GM18507 (cell line): ENCODE measurements at regions not wholly inside any gene's neighbourhood (a gene's known extent, or its start where the extent isn't known, plus 50 kb on each side); places are given as distances from the start of the nearest gene placed in this dataset.
"Not testable (repeated sequence)": the region's sequence is repeated elsewhere in the genome, so short reads cannot be mapped to it uniquely, and the experiment has no call there.

ENCODE experiments used
- DNase-seq: peaks from one replicate; pipeline ENCODE4 v3.0.0; 2011; ENCODE audit warnings: low read depth; ENCODE audit not compliant: insufficient read length; ENCODE audit errors: extremely low spot score
- FAIRE-seq: peaks from 2 replicates; lab custom pipeline; 2011; peaks lifted over from hg19 to GRCh38; lab: Jason Lieb, UNC

GRCh38 chr1:188023206-188023605 lies 1194.5 kb downstream of the PLA2G4A start:
- FAIRE-seq: no peak
- no peak for DNase-seq

- no peak for DNase-seq
- no peak for FAIRE-seq
Observed at GRCh38 chr1:188027613-188028012, 1198.9 kb downstream of the PLA2G4A start.

DNA sequence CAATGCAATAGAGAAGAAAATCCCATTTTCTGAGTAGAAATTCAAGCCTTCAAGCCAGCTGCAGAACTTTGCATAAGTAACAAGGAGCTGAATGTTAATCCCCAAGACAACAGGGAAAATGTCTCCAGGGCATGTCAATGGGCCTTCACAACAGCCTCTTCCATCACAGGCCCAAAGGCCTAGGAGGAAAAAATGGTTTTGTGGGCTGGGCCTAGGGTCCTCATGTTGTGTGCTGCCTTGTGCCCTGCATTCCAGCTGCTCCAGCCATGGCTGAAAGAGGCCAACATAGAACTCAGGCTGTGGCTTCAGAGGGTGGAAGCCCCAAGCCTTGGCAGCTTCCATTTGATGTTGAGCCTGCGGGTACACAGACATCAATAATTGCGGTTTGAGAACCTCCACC lies 1208.8 kb downstream of the PLA2G4A start:
- not testable (repeated sequence) for FAIRE-seq

DNA sequence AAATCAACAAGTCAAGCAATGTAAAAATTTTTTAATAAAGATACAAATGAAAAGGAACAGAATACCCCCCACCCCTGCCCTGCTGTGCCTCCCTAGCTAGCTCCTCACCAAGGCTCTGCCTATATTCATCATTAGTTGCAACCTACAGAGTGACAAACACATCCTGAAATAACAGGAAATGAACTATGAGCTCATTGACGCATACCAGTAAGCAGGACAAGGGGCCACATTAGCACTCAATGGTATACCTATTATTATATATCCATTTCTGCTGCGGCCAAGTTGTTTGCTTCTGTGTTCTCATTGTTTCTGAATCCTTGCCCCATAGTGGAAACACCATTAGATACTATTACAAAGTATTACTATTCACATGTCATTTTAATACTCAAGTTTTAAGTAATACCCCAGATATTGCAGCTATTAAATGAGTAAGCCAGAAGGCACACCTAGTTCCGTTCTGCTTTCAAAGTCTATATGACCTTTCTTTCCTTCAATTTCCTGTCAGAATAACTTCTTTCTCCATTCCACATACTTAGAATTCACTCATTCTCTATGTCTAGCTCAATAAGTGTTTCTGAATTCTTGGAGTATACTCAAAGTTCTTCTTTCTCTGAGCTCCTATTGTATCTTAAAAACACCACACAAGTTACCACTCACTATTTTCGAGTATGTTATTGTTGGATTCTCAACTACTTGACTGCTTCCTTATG lies 1214.9 kb downstream of the PLA2G4A start:
- DNase-seq (no peak), FAIRE-seq (no peak)

More for the DNA sequence above, 1208.8 kb downstream of the PLA2G4A start:
- DNase-seq: not testable (repeated sequence)

DNA sequence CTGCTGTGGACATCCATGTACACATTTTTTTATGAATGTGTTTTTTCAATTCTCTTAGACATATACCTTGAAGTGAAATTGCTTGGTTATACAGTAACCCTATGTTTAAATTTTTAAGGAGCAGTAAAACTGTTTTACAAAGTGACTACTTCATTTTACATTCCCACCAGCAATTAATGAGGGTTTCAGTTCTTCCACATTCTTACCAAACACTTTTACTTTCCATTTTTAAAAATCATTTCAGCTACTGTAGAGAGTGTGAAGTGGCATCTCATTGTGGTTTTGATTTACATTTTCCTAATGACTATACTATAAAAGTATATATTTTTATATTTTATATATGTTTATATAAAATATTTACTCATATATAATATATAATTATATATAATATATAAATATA lies 1221.5 kb downstream of the PLA2G4A start:
- no peak for DNase-seq
- FAIRE-seq: no peak

DNA sequence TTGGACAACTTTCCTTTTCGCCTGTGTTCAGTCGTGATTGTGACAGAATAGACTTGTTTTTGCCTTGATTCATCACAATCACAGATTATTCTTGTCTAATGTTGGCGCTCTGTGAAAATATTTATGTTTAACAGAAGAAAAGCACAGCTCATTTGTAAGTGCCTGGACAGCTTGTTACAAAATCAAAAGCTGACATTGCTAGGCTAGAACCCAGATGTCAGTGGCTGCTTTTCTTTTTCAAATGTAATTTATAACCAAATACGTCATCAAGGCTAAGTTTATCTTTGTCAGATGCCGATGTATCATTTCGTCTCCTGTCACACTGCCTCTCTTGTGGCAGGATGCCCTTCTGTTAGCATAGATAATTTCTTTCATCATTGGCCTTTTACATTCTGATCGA lies 1227.3 kb downstream of the PLA2G4A start:
- FAIRE-seq: no peak

GRCh38 chr1:188058801-188059200 lies 1230.1 kb downstream of the PLA2G4A start:
- DNase-seq (no peak), FAIRE-seq (no peak)

More for the DNA sequence above, 1227.3 kb downstream of the PLA2G4A start:
- DNase-seq: no peak

DNA sequence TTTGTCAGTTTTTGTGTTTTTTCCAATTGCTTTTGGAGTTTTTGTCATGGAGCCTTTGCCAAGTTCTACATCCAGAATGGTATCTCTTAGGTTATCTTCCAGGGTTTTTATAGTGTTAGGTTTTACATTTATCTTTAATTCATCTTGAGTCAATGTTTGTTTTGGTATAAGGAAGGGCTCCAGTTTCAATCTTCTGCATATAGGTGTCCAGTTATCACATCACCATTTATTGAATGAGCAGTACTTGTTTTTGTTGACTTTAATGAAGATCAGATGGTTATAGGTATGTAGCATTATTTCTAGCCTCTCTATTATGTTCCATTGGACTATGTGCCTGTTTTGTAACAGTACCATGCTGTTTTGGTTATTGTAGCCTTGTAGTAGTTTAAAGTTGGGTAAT lies 1233.1 kb downstream of the PLA2G4A start:
- no peak for FAIRE-seq

DNA sequence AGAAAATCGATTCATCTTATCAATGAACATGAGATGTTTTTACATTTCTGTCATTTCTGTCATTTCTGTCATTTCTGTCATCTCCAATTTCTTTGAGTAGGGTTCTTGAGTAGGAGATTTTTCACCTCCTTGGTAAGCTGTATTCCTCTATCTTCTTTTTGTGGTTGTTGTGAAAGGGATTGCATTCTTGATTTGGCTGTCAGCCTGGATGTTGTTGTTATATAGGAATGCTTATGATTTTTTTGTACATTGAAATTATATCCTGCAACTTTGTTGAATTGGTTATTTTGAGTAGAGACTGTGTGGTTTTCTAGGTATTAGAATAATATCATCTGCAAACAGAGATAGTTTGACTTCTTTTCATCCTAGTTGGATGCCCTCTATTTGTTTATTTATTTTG lies 1233.7 kb downstream of the PLA2G4A start:
- no peak for FAIRE-seq

More for the DNA sequence above, 1233.1 kb downstream of the PLA2G4A start:
- DNase-seq: no peak

GRCh38 chr1:188065917-188066316 lies 1237.2 kb downstream of the PLA2G4A start:
- FAIRE-seq: no peak
- DNase-seq: no peak

More for the DNA sequence above, 1233.7 kb downstream of the PLA2G4A start:
- no peak for DNase-seq

- FAIRE-seq (no peak), DNase-seq (no peak)
Observed at GRCh38 chr1:188070848-188071247, 1242.1 kb downstream of the PLA2G4A start.

- no peak for FAIRE-seq
Observed at GRCh38 chr1:188089015-188089414, 1260.3 kb downstream of the PLA2G4A start.

GRCh38 chr1:188089461-188089860 lies 1260.7 kb downstream of the PLA2G4A start:
- DNase-seq (no peak), FAIRE-seq (no peak)

More at GRCh38 chr1:188089015-188089414, 1260.3 kb downstream of the PLA2G4A start:
- DNase-seq: no peak

DNA sequence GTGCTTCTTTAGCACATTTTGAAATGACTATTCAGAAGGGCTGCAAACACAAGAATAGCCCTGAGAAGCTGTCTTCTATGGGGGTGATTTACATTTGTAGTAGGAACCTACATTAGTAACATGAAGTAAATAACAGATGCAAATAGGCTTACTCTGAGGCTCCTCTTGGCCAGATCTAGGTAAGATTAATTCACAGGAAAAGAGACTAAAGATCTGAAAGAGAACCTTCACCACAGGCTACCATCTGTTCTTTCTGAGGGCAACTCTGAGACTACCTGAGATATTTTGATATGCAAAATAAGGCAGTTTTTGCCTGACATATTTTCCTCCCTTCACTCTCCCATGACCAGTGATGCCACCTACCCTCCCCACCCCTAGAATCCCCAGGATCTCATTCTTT lies 1267.8 kb downstream of the PLA2G4A start:
- no peak for DNase-seq
- no peak for FAIRE-seq

GRCh38 chr1:188117436-188117835 lies 1288.7 kb downstream of the PLA2G4A start:
- FAIRE-seq (no peak), DNase-seq (no peak)

- FAIRE-seq (no peak), DNase-seq (no peak)
Observed at GRCh38 chr1:188122646-188123045, 1293.9 kb downstream of the PLA2G4A start.

GRCh38 chr1:188127507-188127906 lies 1298.8 kb downstream of the PLA2G4A start:
- FAIRE-seq (no peak), DNase-seq (no peak)

DNA sequence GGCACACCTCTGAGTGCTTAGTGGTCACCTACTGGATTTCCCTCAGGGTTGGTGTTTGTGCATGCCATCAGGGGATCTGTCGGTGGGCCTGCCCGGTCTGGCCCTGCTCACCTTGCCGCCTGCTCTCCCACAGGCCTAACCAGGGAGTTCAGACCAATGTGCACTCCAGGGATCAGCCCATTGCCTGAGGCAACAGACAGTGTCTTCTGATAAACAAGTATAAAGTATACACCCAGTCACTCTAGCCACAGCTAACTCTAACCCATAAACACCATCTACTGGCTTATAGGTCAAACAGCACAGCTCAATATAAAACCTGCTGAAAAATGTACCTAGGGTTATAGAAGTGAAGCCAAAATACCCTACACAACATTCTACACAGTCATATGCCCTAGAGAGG lies 1300.0 kb downstream of the PLA2G4A start:
- no peak for FAIRE-seq
- no peak for DNase-seq

DNA sequence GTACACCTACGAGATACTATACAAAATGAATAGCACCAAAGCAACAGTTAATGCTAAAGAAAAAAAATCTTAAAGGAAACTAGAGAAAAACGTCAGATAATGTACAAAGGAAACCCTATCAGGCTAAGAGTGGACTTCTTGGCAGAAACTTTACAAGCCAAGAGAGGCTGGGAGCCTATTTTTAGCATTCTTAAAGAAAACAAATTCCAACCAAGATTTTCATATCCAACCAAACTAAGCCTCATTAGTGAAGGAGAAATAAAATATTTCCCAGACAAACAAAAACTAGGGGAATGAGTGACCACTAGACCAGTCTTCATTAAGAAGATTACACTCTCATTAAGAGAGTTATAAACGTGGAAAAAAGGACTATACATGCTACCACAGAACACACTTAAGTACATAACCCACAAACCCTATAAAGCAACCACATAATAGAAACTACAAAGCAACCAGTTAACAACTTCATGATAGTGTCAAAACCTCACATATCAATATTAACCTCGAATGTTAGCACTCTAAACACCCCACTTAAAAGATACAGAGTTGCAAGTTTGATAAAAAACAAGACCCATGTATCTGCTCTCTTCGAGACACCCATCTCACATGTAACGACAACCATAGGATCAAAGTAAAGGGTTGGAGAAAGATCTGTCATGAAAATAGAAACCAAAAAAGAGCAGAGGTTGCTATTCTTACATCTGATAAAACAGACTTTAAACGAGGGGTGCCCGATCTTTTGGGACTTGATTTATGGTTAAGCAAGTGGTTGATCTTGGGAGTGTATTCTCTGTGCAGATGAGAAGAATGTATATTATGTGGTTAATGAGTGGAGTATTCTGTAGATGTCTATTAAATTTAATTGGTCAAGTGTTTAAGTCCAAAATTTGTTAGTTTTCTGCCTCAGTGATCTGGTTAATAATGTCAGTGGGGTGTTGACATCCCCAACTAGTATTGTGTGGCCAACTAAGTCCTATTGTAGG lies 1301.4 kb downstream of the PLA2G4A start:
- no peak for FAIRE-seq
- DNase-seq: no peak

DNA sequence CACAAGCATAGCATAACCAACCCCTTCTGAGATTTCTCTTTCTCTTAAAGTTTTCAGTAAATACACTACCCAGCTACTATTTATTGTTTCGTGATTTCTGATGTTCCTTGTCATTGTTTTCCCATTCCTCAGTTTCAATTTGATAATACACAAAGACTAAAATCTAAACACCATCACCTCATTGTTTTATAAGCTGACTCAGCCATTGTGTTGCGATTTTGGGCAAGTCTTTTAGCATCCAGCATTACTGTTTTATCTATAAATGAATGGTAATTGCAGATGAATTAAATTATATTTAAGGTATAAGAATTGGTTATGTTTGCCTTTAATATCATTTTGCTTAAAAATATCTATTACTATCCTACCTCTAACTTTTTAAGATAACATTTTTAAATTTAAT lies 1308.5 kb downstream of the PLA2G4A start:
- FAIRE-seq: no peak

More for the DNA sequence above, 1308.5 kb downstream of the PLA2G4A start:
- no peak for DNase-seq
